OCI-LY1 (cell line): ENCODE measurements at regions not wholly inside any gene's neighbourhood (a gene's known extent, or its start where the extent isn't known, plus 50 kb on each side); places are given as distances from the start of the nearest gene placed in this dataset.

ENCODE experiments used
- EZH2 ChIP-seq: fragments of 200-600 bp; sonication (generic), shearing (Covaris generic); IDR thresholded peaks from 2 replicates; pipeline ENCODE4 v1.8.0; 2017; ENCODE audit warnings: borderline replicate concordance, mixed run types, mild to moderate bottlenecking, antibody characterized with exemption, low read length, moderate library complexity, mixed read lengths
- TF ChIP-seq, protein P1 (sequence below): fragments of 200-600 bp; sonication (generic), shearing (Covaris generic); IDR thresholded peaks from 2 replicates; pipeline ENCODE4 v1.5.1; 2017; ENCODE audit warnings: mild to moderate bottlenecking, antibody characterized with exemption, low read length, moderate library complexity, mixed read lengths

DNA sequence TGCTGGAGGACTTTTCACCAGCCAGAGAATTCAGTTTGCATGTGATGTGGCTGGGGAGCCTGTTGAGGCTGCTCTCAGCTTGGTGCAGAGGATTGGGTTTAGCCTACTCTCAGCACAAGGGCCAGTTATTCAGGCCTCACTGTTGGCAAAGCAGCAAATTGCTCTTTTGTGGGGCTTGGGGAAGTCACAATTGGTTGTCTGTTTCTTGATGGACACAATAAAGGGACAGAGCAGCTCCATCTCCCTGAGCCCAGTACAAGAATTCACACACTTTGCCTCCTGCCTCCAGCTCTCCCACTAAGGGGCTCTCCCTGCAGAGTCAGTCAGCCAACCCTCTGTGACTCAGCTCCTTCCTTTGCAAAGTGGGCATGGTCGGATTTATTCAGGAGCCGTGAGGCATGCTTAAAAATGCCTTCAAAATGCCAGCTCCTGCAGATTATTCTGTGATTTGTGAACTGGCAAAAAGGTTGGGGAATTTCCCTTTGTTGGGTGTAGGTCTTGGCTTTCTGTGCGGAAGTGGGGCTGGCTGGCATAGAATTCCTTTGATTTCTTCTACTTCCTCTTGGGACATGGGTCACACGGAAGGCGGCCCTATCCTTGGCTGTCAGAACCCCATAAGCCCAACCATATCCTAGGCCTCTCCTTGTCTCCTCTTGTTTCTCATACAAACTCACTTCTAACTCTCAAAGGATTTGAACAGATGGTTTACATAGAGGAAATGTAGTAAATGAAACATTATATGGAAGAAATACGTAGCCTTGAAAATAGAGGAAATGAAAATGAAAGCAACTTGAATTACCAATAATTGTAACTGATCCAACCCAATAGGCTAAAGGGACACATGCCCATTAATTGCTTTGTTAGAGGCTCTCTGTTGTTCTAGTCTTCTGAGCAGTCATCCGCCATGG lies 118.7 kb upstream of the CD180 start:
- TF ChIP-seq, protein P1, sequence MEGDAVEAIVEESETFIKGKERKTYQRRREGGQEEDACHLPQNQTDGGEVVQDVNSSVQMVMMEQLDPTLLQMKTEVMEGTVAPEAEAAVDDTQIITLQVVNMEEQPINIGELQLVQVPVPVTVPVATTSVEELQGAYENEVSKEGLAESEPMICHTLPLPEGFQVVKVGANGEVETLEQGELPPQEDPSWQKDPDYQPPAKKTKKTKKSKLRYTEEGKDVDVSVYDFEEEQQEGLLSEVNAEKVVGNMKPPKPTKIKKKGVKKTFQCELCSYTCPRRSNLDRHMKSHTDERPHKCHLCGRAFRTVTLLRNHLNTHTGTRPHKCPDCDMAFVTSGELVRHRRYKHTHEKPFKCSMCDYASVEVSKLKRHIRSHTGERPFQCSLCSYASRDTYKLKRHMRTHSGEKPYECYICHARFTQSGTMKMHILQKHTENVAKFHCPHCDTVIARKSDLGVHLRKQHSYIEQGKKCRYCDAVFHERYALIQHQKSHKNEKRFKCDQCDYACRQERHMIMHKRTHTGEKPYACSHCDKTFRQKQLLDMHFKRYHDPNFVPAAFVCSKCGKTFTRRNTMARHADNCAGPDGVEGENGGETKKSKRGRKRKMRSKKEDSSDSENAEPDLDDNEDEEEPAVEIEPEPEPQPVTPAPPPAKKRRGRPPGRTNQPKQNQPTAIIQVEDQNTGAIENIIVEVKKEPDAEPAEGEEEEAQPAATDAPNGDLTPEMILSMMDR: no peak
- no peak for TF ChIP-seq EZH2
